ENCODE measurements at regions not wholly inside any gene's neighbourhood (a gene's known extent, or its start where the extent isn't known, plus 50 kb on each side); places are given as distances from the start of the nearest gene placed in this dataset.

DNA sequence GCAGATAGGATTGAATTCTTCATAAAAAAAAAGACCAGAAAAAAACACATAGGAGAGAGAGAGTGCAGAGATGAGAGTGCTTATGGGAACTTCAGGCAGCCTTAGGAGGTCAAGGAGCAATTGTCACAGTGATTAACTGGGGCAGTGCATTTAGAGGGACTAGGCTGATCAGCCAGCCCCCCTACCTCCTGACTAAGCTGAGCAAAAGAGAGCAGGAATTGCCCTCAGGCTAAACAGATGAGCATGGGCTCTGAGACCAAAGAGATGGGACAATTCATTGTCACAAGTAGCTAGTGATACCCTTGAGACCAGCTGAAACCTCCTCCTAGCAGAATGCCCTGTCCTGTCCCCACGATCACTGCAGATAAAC lies 124.0 kb downstream of the BTG1 start:
- Mint-ChIP-seq H3K4me1 (ENCODE audit: low read depth) (peaks cover 11% of the 10 kb centered on the region), H3K27ac (no peak overlapping the region), H3K4me3 (no peak overlapping the region), H3K36me3 (ENCODE audit: low read depth) (no peaks in the 10 kb centered on the region), H3K9me3 (no peaks in the 10 kb centered on the region), H3K27me3 (ENCODE audit: insufficient read depth) (no peaks in the 10 kb centered on the region)
- DNase-seq = no peak
- TF ChIP-seq CTCF (IDR thresholded peaks at IDR 0.05) = no peak

DNA sequence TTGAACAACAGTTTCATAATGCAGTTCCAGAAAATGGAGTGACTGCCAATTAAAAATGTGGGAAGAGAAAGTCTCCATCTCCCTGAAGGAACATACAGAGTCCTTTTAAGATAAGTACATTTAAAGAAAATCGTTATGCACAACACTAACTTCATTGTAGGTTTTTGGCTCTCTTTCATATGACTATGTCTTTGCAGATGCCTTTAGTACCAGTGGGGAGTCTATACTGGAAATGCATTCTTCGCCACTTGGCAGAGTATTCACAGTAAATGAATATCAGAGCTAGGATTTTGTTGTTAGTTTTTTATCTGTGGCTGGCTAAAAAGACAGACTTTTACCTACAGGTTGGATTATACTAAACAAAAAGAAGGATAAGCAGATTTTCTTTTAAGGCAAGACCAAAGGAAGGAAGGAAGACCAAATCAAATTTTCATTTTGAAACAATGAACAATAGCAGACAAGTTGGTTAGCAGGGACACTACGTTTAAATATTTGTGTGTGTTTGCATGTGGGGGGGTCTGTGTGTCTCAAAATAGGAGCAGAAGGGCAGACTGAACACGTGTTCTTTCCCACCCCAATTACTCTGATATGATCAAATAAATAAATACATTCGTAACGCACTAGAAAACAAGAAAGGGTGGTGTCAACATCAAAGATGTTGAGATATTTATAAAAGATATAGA lies 124.5 kb downstream of the BTG1 start:
- Mint-ChIP-seq H3K4me1 (ENCODE audit: low read depth) (peaks cover 11% of the 10 kb centered on the region), H3K4me3 (no peak overlapping the region), H3K27me3 (ENCODE audit: insufficient read depth) (no peaks in the 10 kb centered on the region), H3K27ac (no peak overlapping the region), H3K9me3 (no peaks in the 10 kb centered on the region), H3K36me3 (ENCODE audit: low read depth) (no peaks in the 10 kb centered on the region)
- TF ChIP-seq CTCF (IDR thresholded peaks at IDR 0.05) = no peak
- no peak for DNase-seq

GRCh38 chr12:92019491-92020277 lies 126.0 kb downstream of the BTG1 start:
- H3K27me3 Mint-ChIP-seq (ENCODE audit: insufficient read depth) = no peaks in the 10 kb centered on the region
- H3K9me3 Mint-ChIP-seq = no peaks in the 10 kb centered on the region
- H3K27ac Mint-ChIP-seq = no peak overlapping the region
- no peak for DNase-seq
- H3K4me3 Mint-ChIP-seq = no peak overlapping the region
- no peak for TF ChIP-seq CTCF (IDR thresholded peaks at IDR 0.05)
- peaks cover 11% of the 10 kb centered on the region for H3K4me1 Mint-ChIP-seq (ENCODE audit: low read depth)
- H3K36me3 Mint-ChIP-seq (ENCODE audit: low read depth) = no peaks in the 10 kb centered on the region

- H3K4me3 Mint-ChIP-seq = no peak overlapping the region
- no peaks in the 10 kb centered on the region for H3K9me3 Mint-ChIP-seq
- no peaks in the 10 kb centered on the region for H3K27me3 Mint-ChIP-seq (ENCODE audit: insufficient read depth)
- no peak for DNase-seq
- H3K4me1 Mint-ChIP-seq (ENCODE audit: low read depth) = peaks cover 14% of the 10 kb centered on the region; the same call in 1 of the 2 replicates
- TF ChIP-seq CTCF (IDR thresholded peaks at IDR 0.05) = no peak
- no peaks in the 10 kb centered on the region for H3K36me3 Mint-ChIP-seq (ENCODE audit: low read depth)
- no peak overlapping the region for H3K27ac Mint-ChIP-seq
Observed at GRCh38 chr12:92012691-92013090, 133.0 kb downstream of the BTG1 start.

DNA sequence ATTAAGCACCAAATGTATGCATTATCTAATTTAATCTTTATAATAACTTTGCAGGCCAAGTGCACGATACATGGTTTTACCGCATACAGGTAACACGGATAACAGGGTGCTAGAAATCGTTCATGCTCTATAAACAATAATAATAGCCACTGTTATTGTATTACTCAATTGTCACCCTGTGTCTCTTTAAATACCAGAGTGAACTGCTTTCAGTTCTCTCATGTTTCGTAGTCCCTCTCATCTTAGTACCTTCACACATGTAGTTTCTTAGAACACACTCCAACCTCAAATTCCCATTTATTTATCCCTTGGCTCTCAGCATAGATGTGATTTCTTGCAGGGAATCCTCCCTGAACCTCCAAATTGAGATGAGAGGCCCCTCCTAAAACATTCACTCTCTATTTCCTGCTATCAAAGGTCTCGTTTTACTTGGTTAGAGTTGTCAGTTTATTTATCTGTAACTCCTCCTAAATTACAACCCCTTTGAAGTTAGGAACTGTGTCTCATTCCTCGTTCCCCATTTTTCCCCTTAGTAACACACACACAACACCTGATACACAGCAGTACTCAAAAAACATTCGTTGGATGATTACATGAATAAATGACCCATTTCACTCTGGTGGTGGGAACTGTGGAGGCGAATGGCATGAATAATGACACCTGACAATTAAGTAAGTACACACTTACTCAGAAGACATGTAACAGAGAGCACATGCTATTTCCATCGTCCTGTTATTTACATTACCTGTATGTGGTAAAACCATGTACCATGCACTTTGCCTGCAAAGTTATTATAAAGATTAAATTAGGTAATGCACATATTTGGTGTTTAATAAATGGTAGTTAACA lies 134.6 kb downstream of the BTG1 start:
- Mint-ChIP-seq H3K4me3 (no peak overlapping the region), H3K4me1 (ENCODE audit: low read depth) (peaks cover 14% of the 10 kb centered on the region; the same call in 1 of the 2 replicates), H3K9me3 (no peaks in the 10 kb centered on the region), H3K27ac (no peak overlapping the region), H3K36me3 (ENCODE audit: low read depth) (no peaks in the 10 kb centered on the region), H3K27me3 (ENCODE audit: insufficient read depth) (no peaks in the 10 kb centered on the region)
- no peak for TF ChIP-seq CTCF (IDR thresholded peaks at IDR 0.05)
- DNase-seq = no peak

All from HFFc6 (cell line).